ENCODE measurements at regions not wholly inside any gene's neighbourhood (a gene's known extent, or its start where the extent isn't known, plus 50 kb on each side); places are given as distances from the start of the nearest gene placed in this dataset.

GRCh38 chr4:134408897-134409296 is 207.3 kb upstream of the PABPC4L start:
- TF ChIP-seq, protein P1, sequence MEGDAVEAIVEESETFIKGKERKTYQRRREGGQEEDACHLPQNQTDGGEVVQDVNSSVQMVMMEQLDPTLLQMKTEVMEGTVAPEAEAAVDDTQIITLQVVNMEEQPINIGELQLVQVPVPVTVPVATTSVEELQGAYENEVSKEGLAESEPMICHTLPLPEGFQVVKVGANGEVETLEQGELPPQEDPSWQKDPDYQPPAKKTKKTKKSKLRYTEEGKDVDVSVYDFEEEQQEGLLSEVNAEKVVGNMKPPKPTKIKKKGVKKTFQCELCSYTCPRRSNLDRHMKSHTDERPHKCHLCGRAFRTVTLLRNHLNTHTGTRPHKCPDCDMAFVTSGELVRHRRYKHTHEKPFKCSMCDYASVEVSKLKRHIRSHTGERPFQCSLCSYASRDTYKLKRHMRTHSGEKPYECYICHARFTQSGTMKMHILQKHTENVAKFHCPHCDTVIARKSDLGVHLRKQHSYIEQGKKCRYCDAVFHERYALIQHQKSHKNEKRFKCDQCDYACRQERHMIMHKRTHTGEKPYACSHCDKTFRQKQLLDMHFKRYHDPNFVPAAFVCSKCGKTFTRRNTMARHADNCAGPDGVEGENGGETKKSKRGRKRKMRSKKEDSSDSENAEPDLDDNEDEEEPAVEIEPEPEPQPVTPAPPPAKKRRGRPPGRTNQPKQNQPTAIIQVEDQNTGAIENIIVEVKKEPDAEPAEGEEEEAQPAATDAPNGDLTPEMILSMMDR (IDR thresholded peaks at IDR 0.05), result no peak
- no peak for TF ChIP-seq POLR2A (IDR thresholded peaks at IDR 0.05)
- no peak for TF ChIP-seq POLR2AphosphoS5 (IDR thresholded peaks at IDR 0.05)
- no peak for TF ChIP-seq EP300 (IDR thresholded peaks at IDR 0.05)

All from suprapubic skin (tissue), 4 donors.